Neural progenitor cell (in vitro differentiated cells): ENCODE measurements at regions not wholly inside any gene's neighbourhood (a gene's known extent, or its start where the extent isn't known, plus 50 kb on each side); places are given as distances from the start of the nearest gene placed in this dataset.

Source experiments
- DNase-seq: peaks from one replicate; pipeline ENCODE4 v3.0.0-alpha.2; 2016; ENCODE audit warnings: low spot score
- H2AFZ ChIP-seq: fragments of 200-600 bp; sonication (generic); replicated peaks from 2 replicates; pipeline ENCODE4 v1.6.1; 2016; ENCODE audit warnings: antibody characterized with exemption
- H3F3A ChIP-seq: fragments of 200-600 bp; sonication (generic); 2 replicates; pipeline ENCODE4 v1.6.1; 2016; ENCODE audit warnings: antibody characterized with exemption, low read depth
- H3K27ac ChIP-seq: fragments of 200-600 bp; sonication (generic); 2 replicates; pipeline ENCODE4 v1.5.1; 2016; ENCODE audit warnings: mild to moderate bottlenecking
- H3K27me3 ChIP-seq: fragments of 200-600 bp; sonication (generic); 2 replicates; pipeline ENCODE4 v1.6.1; 2016; ENCODE audit warnings: mild to moderate bottlenecking, moderate library complexity
- H3K36me3 ChIP-seq: fragments of 200-600 bp; sonication (generic); 2 replicates; pipeline ENCODE4 v1.5.1; 2016
- H3K4me1 ChIP-seq: fragments of 200-600 bp; sonication (generic); 2 replicates; pipeline ENCODE4 v1.6.1; 2016; ENCODE audit warnings: mixed run types
- H3K4me2 ChIP-seq: fragments of 200-600 bp; sonication (generic); 2 replicates; pipeline ENCODE4 v1.6.1; 2016
- H3K4me3 ChIP-seq: fragments of 200-600 bp; sonication (generic); 2 replicates; pipeline ENCODE4 v1.5.1; 2016
- H3K79me2 ChIP-seq: fragments of 200-600 bp; sonication (generic); 2 replicates; pipeline ENCODE4 v1.6.1; 2016; ENCODE audit warnings: low read depth
- H3K9ac ChIP-seq: fragments of 200-600 bp; sonication (generic); 2 replicates; pipeline ENCODE4 v1.6.1; 2016
- H3K9me3 ChIP-seq: fragments of 200-600 bp; sonication (generic); 2 replicates; pipeline ENCODE4 v1.5.1; 2016; ENCODE audit warnings: low read depth
- H4K20me1 ChIP-seq: fragments of 200-600 bp; sonication (generic); 2 replicates; pipeline ENCODE4 v1.6.1; 2016; ENCODE audit warnings: low read depth
- H3K27ac Mint-ChIP-seq: 3 replicates; pipeline ENCODE4 v1.8.0; 2021; ENCODE audit warnings: mixed read lengths
- H3K27me3 Mint-ChIP-seq: 2 replicates; pipeline ENCODE4 v1.8.0; 2022; ENCODE audit warnings: low read depth, mild to moderate bottlenecking, inconsistent platforms, moderate library complexity, mixed read lengths; ENCODE audit not compliant: insufficient read depth
- H3K36me3 Mint-ChIP-seq: 3 replicates; pipeline ENCODE4 v1.8.0; 2021; ENCODE audit warnings: mixed read lengths
- H3K4me1 Mint-ChIP-seq: 3 replicates; pipeline ENCODE4 v1.8.0; 2021; ENCODE audit warnings: mixed read lengths
- H3K4me3 Mint-ChIP-seq: 3 replicates; pipeline ENCODE4 v1.8.0; 2021; ENCODE audit warnings: mild to moderate bottlenecking, moderate library complexity, mixed read lengths
- H3K9me3 Mint-ChIP-seq: 3 replicates; pipeline ENCODE4 v1.8.0; 2020; ENCODE audit warnings: mixed read lengths
- CTCF ChIP-seq: fragments of 200-600 bp; sonication (generic); IDR thresholded peaks from 2 replicates; pipeline ENCODE4 v1.5.1; 2017; ENCODE audit warnings: antibody characterized with exemption, mild to moderate bottlenecking
- EZH2 ChIP-seq: fragments of 200-600 bp; sonication (generic); IDR thresholded peaks from 2 replicates; pipeline ENCODE4 v1.6.1; 2017; ENCODE audit warnings: antibody characterized with exemption, mild to moderate bottlenecking, moderate library complexity
- EZH2phosphoT487 ChIP-seq: fragments of 200-600 bp; sonication (generic); IDR thresholded peaks from 2 replicates; pipeline ENCODE4 v1.6.1; 2017; ENCODE audit warnings: antibody characterized with exemption

- peaks cover 9% of the 10 kb centered on the region for H3F3A ChIP-seq
- peaks cover 22% of the 10 kb centered on the region for H3K4me1 ChIP-seq
- H3K9me3 ChIP-seq = no peaks in the 10 kb centered on the region
- no peaks in the 10 kb centered on the region for H3K27me3 ChIP-seq
- peaks cover 8% of the 10 kb centered on the region for H3K9me3 Mint-ChIP-seq
- H4K20me1 ChIP-seq = no peaks in the 10 kb centered on the region
- no peak overlapping the region for H3K4me2 ChIP-seq
- H3K36me3 Mint-ChIP-seq = no peaks in the 10 kb centered on the region
- TF ChIP-seq EZH2phosphoT487 (no peak), EZH2 (no peak), CTCF (no peak)
- no peak overlapping the region for H3K9ac ChIP-seq
- no peak overlapping the region for H3K4me3 ChIP-seq
- H3K27ac Mint-ChIP-seq = no peak overlapping the region
- no peak overlapping the region for H2AFZ ChIP-seq
- H3K79me2 ChIP-seq = no peaks in the 10 kb centered on the region
- H3K27ac ChIP-seq = no peak overlapping the region
- H3K4me1 Mint-ChIP-seq = no peaks in the 10 kb centered on the region
- no peaks in the 10 kb centered on the region for H3K36me3 ChIP-seq
- H3K27me3 Mint-ChIP-seq = no peaks in the 10 kb centered on the region
- DNase-seq = no peak
- no peak overlapping the region for H3K4me3 Mint-ChIP-seq
Measured at GRCh38 chrX:13261348-13261747, 58.5 kb downstream of the ATXN3L start.

- Mint-ChIP-seq H3K4me1 (no peaks in the 10 kb centered on the region), H3K4me3 (no peak overlapping the region), H3K36me3 (no peaks in the 10 kb centered on the region), H3K27ac (no peak overlapping the region), H3K9me3 (peaks cover 12% of the 10 kb centered on the region), H3K27me3 (no peaks in the 10 kb centered on the region)
- Histone ChIP-seq H3F3A (peaks cover 1% of the 10 kb centered on the region), H3K4me2 (no peak overlapping the region), H3K4me3 (no peak overlapping the region), H3K4me1 (peaks cover 14% of the 10 kb centered on the region), H2AFZ (no peak overlapping the region), H3K27ac (no peak overlapping the region), H3K27me3 (no peaks in the 10 kb centered on the region), H4K20me1 (no peaks in the 10 kb centered on the region), H3K36me3 (no peaks in the 10 kb centered on the region), H3K9ac (no peak overlapping the region), H3K79me2 (no peaks in the 10 kb centered on the region), H3K9me3 (no peaks in the 10 kb centered on the region)
- DNase-seq = no peak
- no peak for TF ChIP-seq EZH2
- no peak for TF ChIP-seq EZH2phosphoT487
- no peak for TF ChIP-seq CTCF
Measured at GRCh38 chrX:13260598-13260997, 59.3 kb downstream of the ATXN3L start.

- H3K27me3 Mint-ChIP-seq = no peaks in the 10 kb centered on the region
- Histone ChIP-seq H3K4me3 (no peak overlapping the region), H3K4me1 (peaks cover 4% of the 10 kb centered on the region), H4K20me1 (no peaks in the 10 kb centered on the region), H3K9me3 (no peaks in the 10 kb centered on the region), H3K27ac (no peak overlapping the region), H2AFZ (no peak overlapping the region), H3K36me3 (no peaks in the 10 kb centered on the region), H3K79me2 (no peaks in the 10 kb centered on the region), H3K27me3 (no peaks in the 10 kb centered on the region), H3F3A (no peaks in the 10 kb centered on the region), H3K4me2 (no peak overlapping the region), H3K9ac (no peak overlapping the region)
- no peak overlapping the region for H3K4me3 Mint-ChIP-seq
- no peaks in the 10 kb centered on the region for H3K4me1 Mint-ChIP-seq
- H3K27ac Mint-ChIP-seq = no peak overlapping the region
- TF ChIP-seq CTCF (no peak), EZH2 (no peak), EZH2phosphoT487 (no peak)
- no peaks in the 10 kb centered on the region for H3K36me3 Mint-ChIP-seq
- peaks cover 12% of the 10 kb centered on the region for H3K9me3 Mint-ChIP-seq
- DNase-seq = no peak
Measured at GRCh38 chrX:13258725-13259124, 61.1 kb downstream of the ATXN3L start.
